ENCODE measurements at regions not wholly inside any gene's neighbourhood (a gene's known extent, or its start where the extent isn't known, plus 50 kb on each side); places are given as distances from the start of the nearest gene placed in this dataset.
A peak's percentile ranks its signal among the peaks of the same experiment; 100 is the strongest.
"Not testable (repeated sequence)": the region's sequence is repeated elsewhere in the genome, so short reads cannot be mapped to it uniquely, and the experiment has no call there.

DNA sequence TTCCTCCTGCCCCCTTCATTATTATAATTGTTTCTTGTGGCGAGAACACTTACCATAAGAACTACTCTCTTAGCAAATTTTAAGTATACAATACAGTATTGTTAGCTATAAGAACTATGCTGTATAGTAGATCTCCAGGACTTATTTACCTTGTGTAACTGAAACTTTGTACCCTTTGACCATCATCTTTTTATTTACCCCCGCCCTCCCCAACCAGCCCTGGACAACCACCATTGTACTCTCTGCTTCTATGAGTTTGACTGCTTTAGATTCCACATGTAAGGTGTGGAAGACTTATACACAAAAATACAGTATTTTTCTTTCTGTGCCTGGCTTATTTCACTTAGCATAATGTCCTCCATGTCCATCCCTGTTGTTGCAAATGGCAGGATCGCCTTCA is 161.1 kb downstream of the PHF8 start:
- no peak for DNase-seq (ENCODE audit: low spot score)

DNA sequence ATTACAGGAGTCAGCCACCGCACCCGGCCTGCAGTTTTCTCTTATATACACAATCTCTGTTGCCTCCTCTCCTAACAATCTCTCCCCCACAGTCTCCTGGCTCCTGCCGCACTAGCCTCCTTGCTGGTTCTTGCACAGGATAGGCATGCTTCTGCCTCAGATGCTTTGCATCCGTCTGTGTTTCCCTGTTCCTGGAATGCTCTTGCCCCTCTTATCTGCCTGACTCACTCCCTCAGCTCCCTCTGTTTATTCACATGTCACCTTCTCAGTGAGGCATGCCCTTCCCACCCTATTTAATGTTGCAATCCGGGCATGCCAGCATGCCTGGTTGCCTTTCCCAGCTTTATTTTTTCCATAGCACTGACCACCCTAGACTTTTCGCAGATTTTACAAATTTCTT is 161.9 kb downstream of the PHF8 start:
- no peak for DNase-seq (ENCODE audit: low spot score)

DNA sequence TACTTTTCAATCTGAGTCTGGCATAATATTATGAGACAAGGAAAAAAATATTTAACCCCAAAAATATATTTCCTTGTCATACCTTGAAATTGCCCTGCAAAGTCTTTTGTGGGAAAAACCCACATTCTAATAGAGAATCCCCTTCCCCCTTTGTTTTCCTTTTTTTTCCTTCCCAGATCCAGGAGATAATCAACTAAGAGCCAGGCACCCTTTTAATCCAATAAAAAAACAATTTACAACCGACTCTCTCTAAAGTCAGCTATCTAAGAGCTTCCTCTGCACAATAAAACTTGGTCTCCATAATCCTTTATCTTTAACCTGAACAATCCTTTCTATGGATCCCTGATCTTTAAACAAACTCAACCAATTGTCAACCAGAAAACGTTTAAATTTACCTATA is 163.5 kb downstream of the PHF8 start:
- not testable (repeated sequence) for DNase-seq (ENCODE audit: low spot score)

DNA sequence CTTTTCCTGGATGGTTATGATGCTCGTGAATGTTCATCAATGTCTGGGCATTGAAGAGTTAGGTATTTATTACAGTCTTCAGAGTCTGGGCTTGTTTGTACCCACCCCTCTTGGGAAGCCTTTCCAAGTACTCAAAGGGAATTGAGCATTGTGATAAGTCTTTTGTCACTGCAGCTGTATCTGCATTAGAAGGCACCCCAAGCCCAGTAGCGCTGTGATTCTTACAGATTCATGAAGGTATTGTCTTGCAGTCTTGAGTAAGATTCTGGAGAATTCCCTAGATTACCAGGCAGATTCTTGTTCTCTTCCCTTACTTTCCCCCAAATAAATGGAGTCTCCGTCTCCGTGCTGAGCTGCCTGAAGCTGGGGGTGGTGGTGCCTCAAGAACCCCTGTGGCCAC is 173.4 kb upstream of the HUWE1 start:
- DNase-seq (ENCODE audit: low spot score), result no peak

DNA sequence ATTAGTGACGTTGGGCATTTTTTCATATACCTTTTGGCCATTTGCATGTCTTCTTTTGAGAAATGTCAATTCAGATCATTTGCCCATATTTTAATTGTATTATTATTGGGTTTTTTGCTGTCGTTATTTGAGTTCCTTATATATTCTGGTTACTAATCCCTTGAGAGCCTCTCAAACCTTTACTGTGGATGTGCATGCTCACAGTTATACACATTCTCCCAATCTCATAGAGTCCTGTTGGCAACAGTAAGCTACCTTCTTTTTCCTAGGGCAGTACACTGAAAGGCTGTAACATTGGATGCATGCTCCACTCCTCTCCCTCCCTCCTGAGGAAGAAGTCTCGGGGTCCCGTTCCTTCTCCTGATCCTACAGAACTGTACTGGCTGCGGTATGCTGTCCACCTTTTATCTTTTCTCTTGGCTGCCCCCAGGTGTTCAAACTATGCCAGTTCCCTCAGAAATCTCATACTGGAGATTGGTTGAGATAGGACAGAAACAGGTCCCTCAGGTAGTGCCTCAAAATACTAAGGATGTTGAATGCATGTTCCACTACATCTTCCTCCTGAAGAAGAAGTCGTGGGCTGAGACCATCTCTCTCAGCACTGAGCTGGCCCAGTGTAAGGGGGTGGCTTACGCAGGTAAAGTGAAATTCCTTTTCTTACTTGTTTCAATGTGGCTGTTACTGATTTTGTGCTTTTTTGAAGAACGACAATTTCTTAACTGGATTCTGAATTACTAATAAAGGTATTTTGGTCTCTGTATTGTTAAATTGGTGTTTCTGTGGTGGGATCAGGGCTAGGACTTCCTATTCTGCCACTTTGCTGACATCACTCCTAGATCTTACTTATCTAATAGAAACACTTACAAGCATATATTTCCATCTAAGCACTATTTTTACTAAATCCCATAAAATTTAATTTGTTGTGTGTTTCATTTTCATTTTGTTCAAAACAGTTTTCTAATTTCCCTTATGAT is 145.4 kb upstream of the HUWE1 start:
- peak; percentile 1 for DNase-seq (ENCODE audit: low spot score)

DNA sequence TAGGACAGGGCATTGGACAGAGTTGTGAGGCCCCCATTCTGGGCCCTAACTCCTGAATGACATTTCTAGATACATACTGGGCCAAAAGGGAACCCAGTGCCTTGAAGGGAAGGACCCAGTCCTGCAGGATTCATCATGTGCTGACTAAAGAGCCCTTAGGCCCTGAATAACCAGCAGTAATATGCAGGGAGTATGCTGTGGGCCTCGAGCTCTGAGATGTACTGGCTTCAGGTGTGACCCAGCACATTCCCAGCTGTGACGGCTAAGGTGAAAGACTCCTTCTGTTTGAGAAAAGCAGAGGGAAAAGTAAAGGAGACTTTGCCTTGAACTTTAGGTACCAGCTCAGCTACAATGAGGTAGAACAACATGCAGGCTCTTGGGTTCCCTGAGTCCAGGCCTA is 138.2 kb upstream of the HUWE1 start:
- no peak for DNase-seq (ENCODE audit: low spot score)

DNA sequence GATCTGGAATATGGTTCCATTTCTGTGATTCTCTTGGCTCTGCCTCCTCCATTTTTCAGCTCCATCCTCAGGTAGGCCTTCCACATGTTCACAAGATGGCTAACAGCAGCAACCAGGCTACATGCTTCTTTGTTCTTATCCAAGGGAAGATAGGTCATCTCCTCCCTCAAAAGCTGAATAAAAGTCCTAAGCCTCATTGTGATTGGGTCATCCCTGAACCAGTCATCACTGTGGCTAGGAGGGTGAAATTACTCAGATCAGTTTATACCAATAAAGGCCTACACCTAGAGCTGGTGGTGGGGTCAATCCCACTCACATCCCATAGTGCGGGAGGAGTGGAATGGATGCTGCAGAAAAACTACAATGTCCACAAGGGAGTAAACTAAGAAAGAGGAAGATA is 131.6 kb upstream of the HUWE1 start:
- not testable (repeated sequence) for DNase-seq (ENCODE audit: low spot score)

DNA sequence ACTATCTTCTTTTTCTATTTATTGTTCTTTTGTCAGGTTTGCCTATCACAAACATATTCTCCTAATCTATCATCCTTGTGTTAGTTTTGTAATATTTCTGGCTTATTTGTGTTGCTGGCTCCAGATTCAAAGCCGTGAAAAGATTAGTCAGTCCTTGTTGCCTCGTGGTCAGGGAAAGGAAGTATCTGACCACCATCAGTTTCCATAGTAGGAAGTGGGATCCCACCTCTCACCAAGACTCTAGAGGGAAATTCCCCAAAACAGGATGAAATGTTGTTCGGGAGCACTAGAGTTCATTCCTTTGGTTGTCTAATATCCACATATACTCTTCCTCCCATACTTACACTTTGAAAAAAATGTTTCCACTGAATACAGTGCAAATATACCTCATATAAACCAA is 131.0 kb upstream of the HUWE1 start:
- no peak for DNase-seq (ENCODE audit: low spot score)

DNA sequence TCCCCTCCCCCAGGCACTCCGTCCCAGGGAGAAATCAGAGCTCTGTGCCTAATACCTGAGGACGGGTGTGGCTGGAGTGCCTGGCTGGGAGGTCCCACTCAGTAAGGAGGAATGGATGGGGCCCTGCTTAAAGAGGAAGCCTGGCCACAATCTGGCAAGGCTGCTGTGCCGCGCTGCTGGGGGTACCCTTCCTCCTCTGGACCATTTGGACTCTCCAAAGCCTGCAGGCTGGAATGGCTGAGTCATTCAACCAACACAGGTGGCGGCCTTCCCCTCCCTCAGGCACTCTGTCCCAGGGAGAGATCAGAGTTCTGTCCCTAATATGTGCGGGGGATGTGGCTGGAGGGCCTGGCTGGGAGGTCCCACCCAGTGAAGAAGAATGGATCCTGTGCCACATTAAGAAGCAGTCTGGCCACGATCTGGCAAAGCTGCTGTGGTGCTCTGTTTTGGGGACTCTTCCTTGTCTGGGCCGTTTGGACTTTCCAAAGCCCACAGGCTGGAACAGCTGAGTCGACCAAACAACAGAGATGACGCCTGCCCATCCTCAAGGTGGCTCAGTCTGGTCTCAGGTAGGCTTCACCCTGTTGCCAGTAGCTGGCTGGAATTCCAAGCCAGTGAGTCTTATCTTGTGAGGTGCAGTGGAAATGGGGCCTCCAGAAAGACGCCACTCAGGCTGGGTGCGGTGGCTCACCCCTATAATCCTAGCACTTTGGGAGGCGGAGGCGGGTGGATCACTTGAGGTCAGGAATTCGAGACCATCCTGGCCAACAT is 127.3 kb upstream of the HUWE1 start:
- DNase-seq (ENCODE audit: low spot score), result no peak

DNA sequence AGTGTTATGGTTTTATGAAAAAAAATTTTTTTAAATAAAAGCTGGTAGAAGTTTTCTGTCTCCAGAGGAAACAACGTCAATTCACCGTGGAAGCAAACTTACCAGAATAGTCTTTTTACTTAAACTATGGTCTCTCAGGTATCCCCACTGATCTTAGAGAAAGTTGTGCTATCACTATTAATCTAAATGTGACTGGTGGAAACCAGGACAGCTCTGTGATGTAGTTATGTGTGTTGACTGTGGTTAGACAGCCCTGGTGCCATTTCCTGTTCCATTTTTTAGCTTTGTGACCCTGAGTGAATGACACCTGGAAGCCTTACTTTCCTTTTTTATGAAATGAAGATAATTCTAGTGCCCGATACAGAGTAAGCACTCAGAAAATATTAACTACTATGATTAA is 111.8 kb upstream of the HUWE1 start:
- DNase-seq (ENCODE audit: low spot score), result no peak

DNA sequence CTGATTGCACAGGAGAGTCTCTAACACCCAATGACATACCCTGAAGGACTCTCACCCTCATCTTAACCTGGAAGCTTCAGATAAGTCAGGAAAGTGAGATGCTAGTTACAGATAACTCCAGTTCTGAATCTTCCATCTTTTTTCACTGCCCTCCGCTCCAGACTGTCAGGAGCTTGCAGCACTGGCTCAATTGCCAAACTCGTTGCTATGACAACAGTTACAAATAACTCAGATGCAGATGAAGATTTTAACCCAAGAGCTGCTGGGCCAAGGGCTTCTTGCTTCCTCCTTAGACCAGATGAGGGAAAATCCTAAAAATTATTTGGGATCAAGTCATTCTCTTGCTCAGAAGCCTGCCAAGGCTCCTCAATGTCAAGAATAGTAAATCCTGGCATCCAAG is 109.1 kb upstream of the HUWE1 start:
- DNase-seq (ENCODE audit: low spot score), result no peak

DNA sequence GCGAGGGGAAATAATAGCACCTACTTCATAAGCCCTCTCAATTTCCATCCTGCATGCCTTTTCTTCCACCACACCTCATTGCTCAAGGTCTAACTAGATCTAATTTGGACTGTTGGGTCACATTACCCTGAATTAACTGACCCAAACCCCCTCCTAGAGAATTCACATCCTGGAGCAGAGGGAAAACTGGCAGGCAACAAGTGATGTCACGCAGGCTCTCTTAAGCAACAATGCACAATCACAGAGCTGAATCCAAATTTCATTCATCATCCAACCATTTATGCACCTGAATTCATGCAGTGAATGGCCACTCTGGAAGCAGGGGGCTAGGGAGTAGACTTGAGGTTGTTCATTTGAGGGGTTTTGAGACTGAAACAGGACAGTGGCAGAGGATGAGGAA is 107.7 kb upstream of the HUWE1 start:
- DNase-seq (ENCODE audit: low spot score), result no peak

DNA sequence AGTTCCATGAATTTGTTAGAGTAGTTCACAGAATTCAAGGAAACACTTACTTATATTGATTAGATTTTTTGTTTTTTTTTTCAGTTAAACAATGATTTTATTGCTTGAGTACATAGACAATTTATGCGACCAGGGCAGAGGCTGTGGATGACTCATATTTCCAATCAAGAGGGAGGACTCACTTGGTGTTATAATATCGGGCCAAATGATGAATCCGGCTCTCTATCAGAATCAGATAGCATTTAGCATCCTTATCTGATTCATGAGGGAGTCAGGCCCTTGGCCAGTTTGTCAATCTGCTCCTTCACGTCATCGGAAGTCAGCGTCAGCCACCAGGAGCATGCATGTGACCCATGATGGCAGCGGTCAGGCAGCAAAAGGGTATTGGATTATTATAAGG is 82.3 kb upstream of the HUWE1 start:
- no peak for DNase-seq (ENCODE audit: low spot score)

DNA sequence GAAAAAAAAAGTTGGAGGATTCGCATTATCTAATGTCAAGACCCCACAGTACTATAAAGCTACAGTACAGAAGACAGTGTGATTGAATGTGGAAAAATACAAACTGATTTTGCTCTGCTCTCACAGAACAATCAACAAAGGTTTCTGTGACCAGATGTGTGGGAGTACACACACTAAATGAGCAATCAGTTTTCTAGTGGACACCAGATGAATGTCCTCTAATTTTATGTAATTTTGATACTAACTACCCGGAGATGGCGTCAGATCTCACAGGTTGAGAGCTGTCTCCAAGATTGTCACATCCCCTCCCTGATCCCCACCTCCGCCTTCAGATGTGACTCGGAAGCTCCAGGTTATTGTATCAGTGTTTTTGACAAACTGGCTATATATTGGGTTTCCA is 81.9 kb upstream of the HUWE1 start:
- no peak for DNase-seq (ENCODE audit: low spot score)

DNA sequence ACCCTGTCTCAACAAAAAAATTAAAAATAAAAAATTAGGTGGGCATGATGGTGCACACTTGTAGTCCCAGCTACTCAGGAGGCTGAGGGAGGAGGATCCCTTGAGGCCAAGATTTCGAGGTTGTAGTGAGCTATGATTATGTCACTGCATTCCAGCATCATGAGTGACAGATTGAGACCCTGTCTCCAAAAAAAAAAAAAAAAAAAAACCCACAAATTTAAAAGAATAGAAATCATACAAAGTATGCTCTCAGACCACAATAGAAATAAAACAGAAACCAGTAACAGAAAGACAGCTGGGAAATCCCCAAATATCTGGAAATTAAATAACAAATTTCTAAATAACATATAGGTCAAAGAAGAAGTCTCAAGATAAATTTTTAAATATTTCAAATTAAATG is 81.0 kb upstream of the HUWE1 start:
- no peak for DNase-seq (ENCODE audit: low spot score)

DNA sequence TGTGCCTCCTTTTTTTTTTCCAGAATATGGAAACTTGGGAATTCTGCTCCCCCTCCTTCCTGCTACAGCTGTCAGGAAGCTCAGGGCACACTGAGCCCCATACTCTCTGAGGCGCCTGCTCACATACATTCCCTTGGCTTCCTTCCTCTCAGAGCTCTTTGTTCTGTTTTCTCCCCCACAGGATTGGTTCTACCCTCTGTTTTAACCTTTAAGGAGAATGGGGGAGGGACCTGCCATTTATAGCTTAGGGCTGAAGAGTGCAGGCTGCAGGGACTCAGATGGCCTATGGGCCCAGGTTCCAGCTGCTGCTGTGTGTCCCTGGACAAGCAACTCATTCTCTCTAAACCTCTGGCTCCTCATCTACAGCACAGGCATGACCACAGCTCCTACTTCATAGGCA is 70.7 kb upstream of the HUWE1 start:
- not testable (repeated sequence) for DNase-seq (ENCODE audit: low spot score)

DNA sequence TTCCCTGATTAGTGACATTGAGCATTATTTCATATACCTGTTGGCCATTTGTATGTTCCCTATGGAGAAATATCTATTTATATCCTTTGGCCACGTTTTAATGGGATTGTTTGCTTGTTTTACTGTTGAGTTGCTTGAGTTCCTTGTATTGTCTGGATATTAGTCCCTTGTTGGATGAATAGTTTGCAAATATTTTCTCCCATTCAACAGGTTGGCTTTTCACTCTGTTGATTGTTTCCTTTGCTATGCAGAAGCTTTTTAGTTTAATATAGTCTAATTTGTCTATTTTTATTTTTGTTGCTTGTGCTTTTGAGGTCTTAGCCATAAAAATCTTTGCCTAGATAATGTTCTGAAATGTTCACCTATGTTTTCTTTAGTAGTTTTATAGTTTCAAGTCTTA is 60.2 kb upstream of the HUWE1 start:
- no peak for DNase-seq (ENCODE audit: low spot score)

DNA sequence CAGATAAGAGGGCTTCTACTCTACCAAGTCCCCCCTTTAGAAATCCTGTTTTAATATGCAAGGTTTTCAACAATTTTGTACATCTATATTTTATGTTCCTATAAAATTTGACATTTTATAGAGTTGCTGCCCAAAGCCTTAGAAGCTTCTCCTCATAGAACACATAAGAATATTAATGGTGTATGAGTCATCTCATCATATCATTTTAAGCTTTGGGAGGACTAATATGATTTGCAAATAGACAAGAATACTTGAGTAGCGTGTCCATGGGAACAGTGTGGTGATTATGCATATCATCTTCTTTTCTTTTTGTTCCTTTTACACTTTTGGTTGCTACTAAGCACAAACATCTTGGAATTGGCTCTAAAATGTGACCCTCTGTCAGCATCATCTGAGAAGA is 56.7 kb upstream of the HUWE1 start:
- DNase-seq (ENCODE audit: low spot score), result no peak

DNA sequence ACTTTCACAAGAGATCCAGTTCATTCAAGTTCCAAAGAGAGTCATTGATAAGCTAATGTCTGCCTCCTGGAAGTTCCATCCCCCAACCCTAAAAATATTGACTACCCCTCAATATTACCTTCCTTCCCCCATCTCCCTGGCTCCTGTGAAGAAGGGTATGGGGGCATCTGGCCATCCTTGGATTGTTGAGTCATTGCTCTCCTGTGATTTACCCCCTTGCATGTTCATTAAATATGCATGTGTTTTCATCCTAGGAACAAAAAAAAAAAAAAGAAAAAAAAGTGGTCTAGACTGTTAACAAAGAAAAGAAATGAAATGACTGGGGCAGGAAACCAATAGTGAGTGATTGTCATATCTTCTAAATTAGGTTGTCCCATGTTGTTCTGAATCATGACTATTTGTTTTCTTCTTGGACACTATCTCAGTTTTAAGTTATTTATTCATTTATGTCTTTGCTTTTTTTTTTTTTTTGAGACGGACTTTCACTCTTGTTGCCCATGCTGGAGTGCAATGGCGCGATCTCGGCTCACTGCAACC is 51.9 kb upstream of the HUWE1 start:
- DNase-seq (ENCODE audit: low spot score), result no peak

Measured in hematopoietic multipotent progenitor cell treated with erythropoietin and hydrocortisone succinate and interleukin-3 and kit ligand, for 15 days (in vitro differentiated cells).